Activated T-cell treated with anti-CD3 and anti-CD28 coated beads, Interleukin-2, amount 50 U/mL, for 72 hours (primary cell): ENCODE measurements at regions not wholly inside any gene's neighbourhood (a gene's known extent, or its start where the extent isn't known, plus 50 kb on each side); places are given as distances from the start of the nearest gene placed in this dataset.

Experiments used
- ATAC-seq, 2 donors: fragments of 150-1000 bp; cut with Tn5 transposase; replicated peaks in 1 of 2; 2 replicates each; pipeline ENCODE4 v1.10.0; 2021; ENCODE audit warnings: moderate library complexity in 2 of 2, mild to moderate bottlenecking in 1 of 2
- DNase-seq, 2 donors: peaks; one replicate each; pipeline ENCODE4 v3.0.0; 2021 to 2022; ENCODE audit warnings: mixed read lengths in 1 of 2
- H3K27ac Mint-ChIP-seq: one replicate; pipeline ENCODE4 v1.8.0; 2022; ENCODE audit warnings: mild to moderate bottlenecking, moderate library complexity, mixed read lengths
- H3K27me3 Mint-ChIP-seq: one replicate; pipeline ENCODE4 v1.8.0; 2022; ENCODE audit warnings: low read depth, mixed read lengths
- H3K36me3 Mint-ChIP-seq, 2 donors: one replicate each; pipeline ENCODE4 v1.8.0; 2022; ENCODE audit warnings: mixed read lengths in 2 of 2, mild to moderate bottlenecking in 1 of 2; ENCODE audit not compliant: insufficient read depth in 2 of 2
- H3K4me1 Mint-ChIP-seq: one replicate; pipeline ENCODE4 v1.8.0; 2022; ENCODE audit warnings: low read depth, mixed read lengths
- H3K4me3 Mint-ChIP-seq, 2 donors: one replicate each; pipeline ENCODE4 v1.8.0; 2022; ENCODE audit warnings: mild to moderate bottlenecking in 2 of 2, mixed read lengths in 2 of 2, moderate library complexity in 2 of 2
- H3K9me3 Mint-ChIP-seq, 2 donors: one replicate each; pipeline ENCODE4 v1.8.0; 2022; ENCODE audit warnings: mixed read lengths in 2 of 2

- Mint-ChIP-seq H3K27me3 (peaks cover 17% of the 10 kb centered on the region), H3K27ac (no peak overlapping the region), H3K4me3 (no peak overlapping the region), H3K9me3 (peaks cover 6 to 12% of the 10 kb centered on the region in 2 donors), H3K36me3 (peaks cover 2 to 6% of the 10 kb centered on the region in 2 donors), H3K4me1 (no peaks in the 10 kb centered on the region)
- ATAC-seq = no peak
- DNase-seq = no peak
These were observed 111.8 kb downstream of the ASB7 start for GRCh38 chr15:100714034-100714748.

DNA sequence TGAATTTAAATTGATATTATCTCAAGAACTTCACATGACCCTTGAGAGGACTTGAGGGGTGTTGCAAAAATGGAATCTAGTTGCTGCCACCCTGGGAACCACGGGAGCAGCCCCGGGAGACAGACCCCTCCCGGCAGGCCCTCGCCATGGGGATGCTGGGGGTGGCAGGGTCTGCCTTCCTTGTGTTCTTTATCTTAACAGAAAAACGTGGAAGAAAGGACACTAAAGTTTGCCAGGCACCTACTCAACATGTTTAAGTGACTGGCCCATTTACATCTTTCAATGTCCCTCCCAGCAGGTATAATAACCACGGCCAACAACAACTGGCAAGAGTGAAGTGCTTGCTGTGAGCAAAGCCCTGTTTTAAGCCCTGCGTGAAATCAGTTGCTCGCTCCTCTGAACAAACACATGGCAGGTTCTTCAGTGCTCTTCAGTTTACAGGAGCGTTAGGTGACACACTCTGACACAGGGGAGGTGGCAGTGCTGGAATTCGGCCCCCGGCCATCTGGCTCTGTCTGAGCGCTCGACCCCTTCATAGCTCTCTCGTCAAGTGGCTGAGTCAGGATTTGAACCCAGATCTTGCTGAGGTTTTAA, 112.5 kb downstream of the ASB7 start:
- H3K36me3 Mint-ChIP-seq = peaks cover 0 to 3% of the 10 kb centered on the region in 2 donors
- peaks cover 4 to 8% of the 10 kb centered on the region in 2 donors for H3K9me3 Mint-ChIP-seq
- no peak overlapping the region for H3K27ac Mint-ChIP-seq
- DNase-seq (no peak), ATAC-seq (no peak)
- H3K27me3 Mint-ChIP-seq = peaks cover 14% of the 10 kb centered on the region
- H3K4me1 Mint-ChIP-seq = no peaks in the 10 kb centered on the region
- no peak overlapping the region for H3K4me3 Mint-ChIP-seq

GRCh38 chr15:100715571-100716455, 113.4 kb downstream of the ASB7 start:
- no peaks in the 10 kb centered on the region for H3K9me3 Mint-ChIP-seq
- no peaks in the 10 kb centered on the region for H3K36me3 Mint-ChIP-seq
- no peak overlapping the region for H3K27ac Mint-ChIP-seq
- ATAC-seq (no peak), DNase-seq (no peak)
- H3K4me3 Mint-ChIP-seq = no peak overlapping the region
- H3K27me3 Mint-ChIP-seq = peaks cover 14% of the 10 kb centered on the region
- H3K4me1 Mint-ChIP-seq = no peaks in the 10 kb centered on the region

DNA sequence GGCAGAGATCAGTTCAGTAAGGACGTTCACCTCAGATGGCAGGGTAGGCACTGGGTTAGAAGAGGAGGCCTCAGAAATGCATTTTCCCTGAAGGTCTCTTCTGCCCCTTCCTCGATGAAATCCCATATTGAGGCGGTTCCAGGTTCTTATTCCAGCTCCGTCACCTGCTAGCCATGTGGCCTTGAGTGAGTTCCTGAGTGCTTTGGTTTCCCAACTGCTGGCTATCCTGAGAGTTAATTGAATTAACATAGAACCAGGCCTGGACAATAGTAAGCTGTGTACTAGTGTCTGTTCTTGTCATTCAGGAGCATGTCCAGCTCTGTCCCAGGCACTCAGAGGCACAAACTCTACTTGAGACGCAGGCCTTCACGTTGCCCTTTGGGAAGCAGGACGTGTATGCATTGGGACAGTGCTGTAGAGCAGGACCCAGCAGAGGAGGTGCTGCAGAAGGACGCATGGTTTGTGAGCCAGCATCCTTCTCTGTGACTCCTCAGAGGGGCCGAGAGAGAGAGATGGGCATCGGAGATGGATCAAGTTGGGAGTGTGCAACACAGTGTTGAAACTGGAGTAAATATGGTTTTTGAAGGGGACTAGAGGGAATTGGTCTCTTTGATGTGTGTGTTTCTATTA, 114.2 kb downstream of the ASB7 start:
- H3K27me3 Mint-ChIP-seq = peaks cover 14% of the 10 kb centered on the region
- H3K4me3 Mint-ChIP-seq = no peak overlapping the region
- DNase-seq (no peak), ATAC-seq (no peak)
- H3K27ac Mint-ChIP-seq = no peak overlapping the region
- H3K9me3 Mint-ChIP-seq = no peaks in the 10 kb centered on the region
- peaks cover 1% of the 10 kb centered on the region for H3K4me1 Mint-ChIP-seq
- no peaks in the 10 kb centered on the region for H3K36me3 Mint-ChIP-seq

DNA sequence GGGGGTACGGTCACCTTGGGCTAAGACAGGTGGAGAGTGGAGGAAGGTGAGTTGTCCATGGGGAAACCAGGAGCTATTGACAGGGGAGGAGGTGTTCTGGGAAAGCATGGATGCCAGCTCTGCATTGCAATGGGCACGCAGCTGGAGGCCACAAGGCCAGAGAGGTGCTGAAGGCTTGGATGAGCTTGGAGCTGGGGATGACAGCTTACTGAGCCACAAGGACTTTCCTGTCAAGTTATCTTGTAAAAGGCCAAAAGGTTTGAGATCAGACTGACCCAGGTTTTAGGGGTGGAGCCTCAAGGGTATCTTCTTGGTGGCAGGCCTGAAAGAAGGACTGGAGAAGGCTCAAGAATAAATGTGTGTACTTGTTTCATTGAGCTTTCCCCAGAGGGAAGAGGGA, 115.2 kb downstream of the ASB7 start:
- Mint-ChIP-seq H3K36me3 (no peaks in the 10 kb centered on the region), H3K27ac (no peak overlapping the region), H3K4me1 (peaks cover 8% of the 10 kb centered on the region), H3K27me3 (peaks cover 14% of the 10 kb centered on the region), H3K4me3 (no peak overlapping the region), H3K9me3 (no peaks in the 10 kb centered on the region)
- DNase-seq (no peak), ATAC-seq (no peak)

DNA sequence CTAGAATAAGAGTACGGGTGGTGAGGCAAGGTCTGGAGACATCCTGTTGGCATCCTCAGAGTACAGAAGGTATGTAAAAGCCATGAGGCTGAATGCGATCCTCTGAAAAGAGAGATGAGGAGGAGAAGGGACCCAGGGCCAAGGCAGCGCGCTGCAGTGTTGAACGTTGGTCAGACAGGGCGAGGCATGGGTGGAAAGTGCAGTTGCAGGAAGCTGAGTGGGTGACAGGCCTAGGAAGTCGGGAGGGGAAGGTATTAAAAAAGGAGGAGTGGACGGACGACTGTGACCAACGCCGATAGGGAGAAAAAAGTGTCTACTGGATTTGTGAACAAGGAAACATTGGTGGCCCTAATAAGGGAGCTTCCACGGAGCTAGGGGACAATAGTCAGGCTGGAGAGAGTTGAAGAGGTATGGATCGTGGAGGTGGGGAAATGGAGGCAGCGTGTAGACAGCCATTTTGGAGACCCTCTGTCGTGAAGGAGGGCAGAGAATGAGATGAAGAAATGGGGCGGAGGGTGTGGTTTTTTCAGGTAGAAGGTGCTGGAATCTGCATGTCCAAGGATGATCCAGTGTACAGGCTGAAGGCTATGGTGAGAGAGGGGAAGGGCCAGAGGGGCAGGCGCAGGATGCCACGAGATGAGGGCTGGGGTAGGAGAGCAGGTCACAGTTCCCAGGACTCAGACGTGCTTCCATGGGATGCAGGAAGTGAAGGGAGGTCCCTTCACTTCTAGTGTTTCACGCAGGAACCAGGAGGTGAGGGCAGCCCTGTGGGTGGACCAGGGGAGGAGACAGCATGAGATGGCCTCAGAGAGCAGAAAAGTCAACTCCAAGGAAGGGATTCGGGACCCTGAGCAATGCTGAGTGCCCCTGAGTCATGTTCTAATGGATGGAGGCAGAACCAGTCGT, 115.9 kb downstream of the ASB7 start:
- H3K4me3 Mint-ChIP-seq = no peak overlapping the region
- no peaks in the 10 kb centered on the region for H3K9me3 Mint-ChIP-seq
- peaks cover 8% of the 10 kb centered on the region for H3K4me1 Mint-ChIP-seq
- ATAC-seq (no peak), DNase-seq (no peak)
- H3K27me3 Mint-ChIP-seq = peaks cover 14% of the 10 kb centered on the region
- no peaks in the 10 kb centered on the region for H3K36me3 Mint-ChIP-seq
- no peak overlapping the region for H3K27ac Mint-ChIP-seq

DNA sequence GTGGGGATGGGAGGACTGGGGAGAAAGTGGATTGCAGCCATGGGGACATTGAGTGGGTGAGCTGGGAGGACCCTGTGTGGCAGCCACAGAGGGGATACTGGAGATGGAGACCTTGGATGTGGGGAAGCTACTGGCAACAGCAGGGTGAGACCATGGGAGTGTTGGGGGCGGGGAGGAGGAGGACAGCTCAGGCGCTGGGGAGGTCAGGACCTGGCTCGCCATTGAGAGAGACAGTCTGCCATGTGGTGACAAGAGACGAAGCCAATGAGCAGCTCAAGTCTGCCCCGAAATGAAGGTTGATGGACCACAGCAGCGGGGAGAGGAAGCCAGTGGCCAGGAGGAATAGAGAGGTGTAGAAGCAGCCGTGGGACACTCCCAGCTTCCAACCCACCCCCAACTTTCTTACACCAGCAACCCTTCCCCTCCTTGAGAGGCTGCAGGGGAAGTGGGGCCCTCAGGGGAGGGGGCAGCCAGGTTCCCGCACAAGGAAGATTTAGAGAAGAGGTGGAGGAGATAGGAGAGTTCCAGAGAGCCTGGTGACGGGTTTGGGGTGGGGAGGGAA, 118.1 kb downstream of the ASB7 start:
- Mint-ChIP-seq H3K4me1 (peaks cover 8% of the 10 kb centered on the region), H3K9me3 (no peaks in the 10 kb centered on the region), H3K27ac (no peak overlapping the region), H3K36me3 (no peaks in the 10 kb centered on the region), H3K4me3 (no peak overlapping the region), H3K27me3 (peaks cover 14% of the 10 kb centered on the region)
- no peak for ATAC-seq
- DNase-seq = no peak

DNA sequence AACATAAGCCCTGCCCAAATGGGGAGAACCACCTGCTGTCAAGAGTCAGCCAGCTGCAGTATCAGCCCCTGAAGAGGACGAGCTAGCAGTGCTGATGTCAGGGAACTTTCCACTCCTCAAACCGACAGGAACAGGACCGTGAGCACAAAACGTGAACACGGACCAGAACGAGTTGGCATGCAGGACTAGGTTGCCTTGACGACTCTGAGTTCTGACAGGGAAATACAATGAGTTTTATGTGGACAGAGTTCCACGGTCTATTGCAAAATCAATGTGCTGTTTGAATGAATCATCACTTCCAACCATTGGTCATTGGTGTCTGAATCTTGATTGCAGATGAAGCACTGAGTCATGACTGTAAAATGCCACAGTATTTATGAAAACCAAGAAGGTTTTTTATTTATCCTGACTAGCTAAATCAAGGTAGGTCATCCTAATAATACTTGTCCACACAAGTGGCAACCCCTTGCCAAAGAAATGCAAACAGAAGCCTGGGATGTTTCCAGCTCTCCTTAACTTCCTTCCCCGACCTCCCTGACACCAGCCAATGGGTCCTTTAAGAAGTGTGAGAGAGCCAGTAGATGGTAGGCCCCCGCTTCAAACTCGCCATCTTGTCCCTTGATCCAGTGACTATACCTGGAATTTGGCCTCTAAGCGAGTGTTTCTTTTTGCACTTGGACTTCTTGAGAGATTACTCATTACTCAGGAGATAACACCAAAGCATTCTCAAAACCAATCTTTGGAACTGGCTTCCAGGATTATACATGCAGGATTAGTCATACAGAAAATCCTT, 119.6 kb downstream of the ASB7 start:
- peak overlapping the region; percentile 23 for H3K27ac Mint-ChIP-seq
- H3K4me3 Mint-ChIP-seq = no peak overlapping the region
- H3K9me3 Mint-ChIP-seq = no peaks in the 10 kb centered on the region
- DNase-seq (peak in 1 of 2 donors; percentile 11), ATAC-seq (peak; percentile 67 to 70)
- H3K36me3 Mint-ChIP-seq = no peaks in the 10 kb centered on the region
- peaks cover 14% of the 10 kb centered on the region for H3K27me3 Mint-ChIP-seq
- peaks cover 8% of the 10 kb centered on the region for H3K4me1 Mint-ChIP-seq

- peak in 1 of 2 donors; percentile 9 for ATAC-seq
- Mint-ChIP-seq H3K27ac (no peak overlapping the region), H3K9me3 (no peaks in the 10 kb centered on the region), H3K27me3 (peaks cover 10% of the 10 kb centered on the region), H3K36me3 (no peaks in the 10 kb centered on the region), H3K4me3 (no peak overlapping the region), H3K4me1 (peaks cover 8% of the 10 kb centered on the region)
- DNase-seq = no peak
These were observed 120.3 kb downstream of the ASB7 start for GRCh38 chr15:100722551-100723314.

DNA sequence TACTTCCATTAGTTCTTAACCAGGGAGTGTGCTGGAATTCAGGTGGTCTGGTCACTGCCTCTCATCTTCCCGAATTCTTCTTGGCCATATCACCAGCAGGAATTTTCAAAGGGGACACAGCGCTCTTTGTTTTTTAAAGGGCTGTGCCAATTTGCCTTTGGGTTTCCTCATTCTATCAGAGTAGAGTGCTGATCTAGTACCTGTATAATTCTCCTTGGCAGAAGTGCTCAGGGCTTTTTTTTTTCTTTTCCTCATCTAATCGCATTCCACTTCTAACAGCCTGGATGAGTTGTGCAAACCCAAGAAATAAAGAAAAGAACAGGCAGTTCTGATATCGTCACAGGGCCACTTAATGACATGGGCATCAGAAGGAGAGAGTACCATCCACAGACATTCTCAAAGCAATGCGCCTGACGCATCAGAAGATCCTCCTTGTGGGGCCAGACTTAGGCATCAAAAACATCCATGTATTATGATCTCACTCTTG, 121.0 kb downstream of the ASB7 start:
- no peak for DNase-seq
- Mint-ChIP-seq H3K4me1 (peaks cover 8% of the 10 kb centered on the region), H3K27ac (peak overlapping the region; percentile 52), H3K27me3 (peaks cover 4% of the 10 kb centered on the region), H3K9me3 (no peaks in the 10 kb centered on the region), H3K4me3 (no peak overlapping the region), H3K36me3 (no peaks in the 10 kb centered on the region)
- ATAC-seq = no peak
